NCI-H524 treated with DMSO at 0.1 percent for 48 hours (cell line): ENCODE measurements at regions not wholly inside any gene's neighbourhood (a gene's known extent, or its start where the extent isn't known, plus 50 kb on each side); places are given as distances from the start of the nearest gene placed in this dataset.
"Not testable (repeated sequence)": the region's sequence is repeated elsewhere in the genome, so short reads cannot be mapped to it uniquely, and the experiment has no call there.

Experiments used
- DNase-seq: peaks from one replicate; lab custom pipeline; 2025; lab: John Stamatoyannopoulos, UW

DNA sequence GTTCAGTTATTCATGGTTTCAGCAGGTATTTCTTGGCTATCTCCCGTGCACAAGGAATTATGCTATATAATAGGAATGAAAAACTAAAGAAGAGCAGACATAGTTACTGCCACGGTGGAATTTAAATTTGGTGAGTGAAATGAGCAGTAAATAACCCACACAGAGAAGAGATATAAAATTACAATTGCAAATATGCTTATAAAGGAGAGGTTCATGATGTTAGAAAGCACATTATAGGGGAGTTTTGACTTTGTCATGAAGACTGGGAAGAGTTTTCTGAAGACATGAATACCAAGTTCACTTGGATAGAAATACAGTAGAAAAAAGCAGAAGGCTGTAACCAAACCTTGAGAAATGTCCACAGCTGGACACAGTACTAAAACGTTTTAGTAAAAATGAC lies 712.0 kb upstream of the AADAT start:
- DNase-seq: no peak

DNA sequence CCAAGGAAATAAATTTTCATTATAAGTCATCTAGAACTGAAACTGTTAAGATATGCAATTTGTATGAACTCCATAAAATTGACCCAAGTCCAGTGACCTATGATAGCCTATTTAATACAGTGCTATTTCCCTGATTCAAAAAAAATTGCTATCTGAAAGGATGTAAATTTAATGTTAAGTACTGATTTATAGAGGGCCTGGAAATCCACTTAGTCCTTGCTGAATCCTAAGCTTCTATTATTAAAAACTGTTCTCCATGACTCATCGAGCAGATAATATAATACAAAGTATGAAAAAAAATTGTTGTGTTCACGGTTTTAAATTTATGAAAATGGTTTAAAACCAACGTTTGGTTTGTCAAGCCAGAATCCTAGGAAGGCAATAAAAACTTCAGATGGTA lies 704.8 kb upstream of the AADAT start:
- no peak for DNase-seq

GRCh38 chr4:170788540-170789051 lies 698.8 kb upstream of the AADAT start:
- not testable (repeated sequence) for DNase-seq

DNA sequence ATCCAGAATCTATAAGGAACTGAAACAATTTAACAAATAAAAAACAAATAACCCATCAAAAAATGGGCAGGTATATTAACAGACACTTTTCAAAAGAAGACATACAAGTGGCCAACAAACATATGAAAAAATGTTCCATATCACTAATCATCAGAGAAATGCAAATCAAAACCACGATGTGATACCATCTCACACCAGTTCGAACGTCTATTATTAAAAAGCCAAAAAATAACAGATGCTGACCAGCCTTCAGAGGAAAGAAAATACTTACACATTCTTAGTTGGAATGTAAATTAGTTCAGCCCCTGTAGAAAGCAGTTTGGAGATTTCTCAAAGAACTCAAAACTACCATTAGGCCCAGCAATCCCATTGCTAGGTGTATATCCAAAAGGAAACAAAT lies 687.9 kb upstream of the AADAT start:
- DNase-seq: no peak

- no peak for DNase-seq
Measured at GRCh38 chr4:170776983-170777382, 687.2 kb upstream of the AADAT start.

GRCh38 chr4:170775851-170776250 lies 686.1 kb upstream of the AADAT start:
- no peak for DNase-seq

- DNase-seq: no peak
Measured at GRCh38 chr4:170773709-170774273, 684.0 kb upstream of the AADAT start.

DNA sequence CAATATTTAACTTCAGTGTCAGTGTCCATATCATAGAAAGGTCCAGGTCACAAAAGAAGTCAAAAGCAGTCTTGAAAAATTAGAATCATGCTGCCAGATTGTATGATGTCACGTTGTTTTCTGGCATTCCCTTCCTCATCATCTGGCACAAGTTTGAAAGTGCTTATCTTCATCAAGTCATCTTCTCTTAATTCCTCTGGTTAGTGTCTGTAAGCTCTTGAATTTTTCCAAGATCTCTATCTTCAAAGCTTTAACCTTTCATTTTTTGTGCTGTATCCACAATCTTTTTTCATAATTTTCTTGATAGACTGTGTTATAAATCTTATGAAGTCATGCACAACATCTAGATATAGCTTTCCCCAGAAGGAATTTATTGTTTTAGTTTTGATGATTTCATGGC lies 682.7 kb upstream of the AADAT start:
- DNase-seq: no peak

- no peak for DNase-seq
Measured at GRCh38 chr4:170770664-170771063, 680.9 kb upstream of the AADAT start.

DNA sequence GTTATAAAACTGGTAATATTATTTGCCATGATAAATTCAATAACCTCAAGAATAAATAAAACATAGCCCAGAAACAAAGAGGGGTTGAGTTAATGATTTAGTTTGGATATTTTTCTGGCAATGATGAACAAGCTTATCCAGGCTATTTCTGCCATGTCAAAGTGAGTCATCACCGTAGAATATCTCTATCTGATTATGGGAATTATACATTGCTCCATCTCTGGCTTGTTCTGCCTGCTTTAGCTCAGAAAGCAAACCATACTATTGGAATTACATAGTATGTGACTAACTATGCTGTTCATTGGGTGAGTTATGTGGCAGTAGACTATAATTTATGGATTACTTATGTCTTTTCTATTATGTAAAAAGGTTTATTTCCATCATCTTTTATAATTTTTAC lies 680.1 kb upstream of the AADAT start:
- no peak for DNase-seq

GRCh38 chr4:170758988-170759387 lies 669.2 kb upstream of the AADAT start:
- no peak for DNase-seq

- DNase-seq: no peak
Measured at GRCh38 chr4:170750519-170750918, 660.8 kb upstream of the AADAT start.

DNA sequence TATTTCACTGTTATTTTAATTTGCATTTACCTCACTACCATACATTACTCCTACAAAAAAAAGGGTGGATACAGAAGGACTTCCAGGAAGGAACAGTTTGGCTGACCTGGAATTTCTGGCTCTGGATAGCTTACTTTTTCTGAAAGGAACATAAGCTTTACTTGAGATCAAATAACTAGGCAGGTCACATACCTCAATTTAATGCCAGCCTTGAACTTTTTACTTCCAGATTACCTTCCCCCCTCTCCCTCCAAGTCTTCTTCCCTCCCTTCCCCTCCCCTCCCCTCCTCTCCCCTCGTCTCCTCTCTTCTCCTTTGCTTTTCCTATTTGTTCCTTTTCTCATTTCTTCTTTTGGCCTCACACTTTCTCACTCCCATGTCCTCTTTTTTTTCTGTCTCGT lies 659.2 kb upstream of the AADAT start:
- DNase-seq: no peak

- DNase-seq: no peak
Measured at GRCh38 chr4:170743633-170744032, 653.9 kb upstream of the AADAT start.

GRCh38 chr4:170741856-170742255 lies 652.1 kb upstream of the AADAT start:
- DNase-seq: no peak

- no peak for DNase-seq
Measured at GRCh38 chr4:170736710-170737109, 647.0 kb upstream of the AADAT start.

- DNase-seq: no peak
Measured at GRCh38 chr4:170729897-170730296, 640.1 kb upstream of the AADAT start.

GRCh38 chr4:170729236-170729635 lies 639.5 kb upstream of the AADAT start:
- DNase-seq: no peak

- DNase-seq: no peak
Measured at GRCh38 chr4:170724191-170724590, 634.4 kb upstream of the AADAT start.

GRCh38 chr4:170723171-170723570 lies 633.4 kb upstream of the AADAT start:
- DNase-seq: no peak

- no peak for DNase-seq
Measured at GRCh38 chr4:170721812-170722373, 632.1 kb upstream of the AADAT start.

DNA sequence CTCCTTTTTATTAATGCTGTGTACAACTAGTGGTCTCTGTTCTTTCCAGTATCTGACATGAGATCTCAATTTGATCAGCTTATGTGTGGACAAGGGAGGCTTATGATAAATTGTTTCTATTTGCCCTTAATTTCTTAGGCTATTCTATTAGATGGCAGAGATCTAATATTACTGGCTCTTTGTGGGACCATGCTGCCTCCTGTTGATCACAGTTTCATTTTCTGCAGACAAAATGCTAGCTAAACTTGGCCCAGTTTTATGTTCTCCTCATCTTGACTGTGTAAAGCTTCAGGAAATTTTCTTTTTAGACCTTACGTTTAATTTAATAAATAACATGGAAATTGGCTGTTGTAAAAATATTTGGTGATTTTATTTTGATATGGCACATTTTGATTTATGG lies 627.1 kb upstream of the AADAT start:
- DNase-seq: no peak

GRCh38 chr4:170705907-170706306 lies 616.2 kb upstream of the AADAT start:
- DNase-seq: no peak

GRCh38 chr4:170700064-170700463 lies 610.3 kb upstream of the AADAT start:
- no peak for DNase-seq
